ENCODE measurements at regions not wholly inside any gene's neighbourhood (a gene's known extent, or its start where the extent isn't known, plus 50 kb on each side); places are given as distances from the start of the nearest gene placed in this dataset.
A peak's percentile ranks its signal among the peaks of the same experiment; 100 is the strongest.
"Not testable (repeated sequence)": the region's sequence is repeated elsewhere in the genome, so short reads cannot be mapped to it uniquely, and the experiment has no call there.

GRCh38 chr18:30175061-30175574, 867.4 kb downstream of the DSC3 start:
- FAIRE-seq (no peak), DNase-seq (ENCODE audit: insufficient read length, low spot score) (no peak)
- TF ChIP-seq, protein P1, sequence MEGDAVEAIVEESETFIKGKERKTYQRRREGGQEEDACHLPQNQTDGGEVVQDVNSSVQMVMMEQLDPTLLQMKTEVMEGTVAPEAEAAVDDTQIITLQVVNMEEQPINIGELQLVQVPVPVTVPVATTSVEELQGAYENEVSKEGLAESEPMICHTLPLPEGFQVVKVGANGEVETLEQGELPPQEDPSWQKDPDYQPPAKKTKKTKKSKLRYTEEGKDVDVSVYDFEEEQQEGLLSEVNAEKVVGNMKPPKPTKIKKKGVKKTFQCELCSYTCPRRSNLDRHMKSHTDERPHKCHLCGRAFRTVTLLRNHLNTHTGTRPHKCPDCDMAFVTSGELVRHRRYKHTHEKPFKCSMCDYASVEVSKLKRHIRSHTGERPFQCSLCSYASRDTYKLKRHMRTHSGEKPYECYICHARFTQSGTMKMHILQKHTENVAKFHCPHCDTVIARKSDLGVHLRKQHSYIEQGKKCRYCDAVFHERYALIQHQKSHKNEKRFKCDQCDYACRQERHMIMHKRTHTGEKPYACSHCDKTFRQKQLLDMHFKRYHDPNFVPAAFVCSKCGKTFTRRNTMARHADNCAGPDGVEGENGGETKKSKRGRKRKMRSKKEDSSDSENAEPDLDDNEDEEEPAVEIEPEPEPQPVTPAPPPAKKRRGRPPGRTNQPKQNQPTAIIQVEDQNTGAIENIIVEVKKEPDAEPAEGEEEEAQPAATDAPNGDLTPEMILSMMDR (IDR thresholded peaks at IDR 0.05; ENCODE audit: insufficient read depth, missing control alignments): no peak

- no peak for DNase-seq (ENCODE audit: insufficient read length, low spot score)
- TF ChIP-seq, protein P1 (IDR thresholded peaks at IDR 0.05; ENCODE audit: insufficient read depth, missing control alignments): no peak
- no peak for FAIRE-seq
Measured at GRCh38 chr18:30163573-30163972, 879.0 kb downstream of the DSC3 start.

DNA sequence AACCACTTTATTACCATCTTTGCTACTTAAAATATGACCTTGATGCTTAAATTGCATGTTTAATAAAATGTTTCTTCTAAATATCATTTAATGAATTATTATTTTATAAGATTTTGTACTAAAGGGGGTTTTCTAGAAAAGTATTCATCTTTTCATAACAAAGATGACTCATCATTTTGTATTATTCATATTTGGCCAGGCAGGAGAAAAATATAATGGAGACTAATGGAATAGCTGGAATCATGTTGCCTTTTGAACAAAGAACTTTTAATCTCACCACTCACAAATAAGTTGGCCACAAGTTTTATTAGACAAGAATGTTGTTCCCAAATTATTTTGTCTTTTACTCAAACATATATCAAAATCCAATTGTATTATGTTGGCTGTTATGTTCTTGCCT, 882.4 kb downstream of the DSC3 start:
- TF ChIP-seq, protein P1 (IDR thresholded peaks at IDR 0.05; ENCODE audit: insufficient read depth, missing control alignments): no peak
- FAIRE-seq (peak; percentile 94), DNase-seq (ENCODE audit: insufficient read length, low spot score) (no peak)

DNA sequence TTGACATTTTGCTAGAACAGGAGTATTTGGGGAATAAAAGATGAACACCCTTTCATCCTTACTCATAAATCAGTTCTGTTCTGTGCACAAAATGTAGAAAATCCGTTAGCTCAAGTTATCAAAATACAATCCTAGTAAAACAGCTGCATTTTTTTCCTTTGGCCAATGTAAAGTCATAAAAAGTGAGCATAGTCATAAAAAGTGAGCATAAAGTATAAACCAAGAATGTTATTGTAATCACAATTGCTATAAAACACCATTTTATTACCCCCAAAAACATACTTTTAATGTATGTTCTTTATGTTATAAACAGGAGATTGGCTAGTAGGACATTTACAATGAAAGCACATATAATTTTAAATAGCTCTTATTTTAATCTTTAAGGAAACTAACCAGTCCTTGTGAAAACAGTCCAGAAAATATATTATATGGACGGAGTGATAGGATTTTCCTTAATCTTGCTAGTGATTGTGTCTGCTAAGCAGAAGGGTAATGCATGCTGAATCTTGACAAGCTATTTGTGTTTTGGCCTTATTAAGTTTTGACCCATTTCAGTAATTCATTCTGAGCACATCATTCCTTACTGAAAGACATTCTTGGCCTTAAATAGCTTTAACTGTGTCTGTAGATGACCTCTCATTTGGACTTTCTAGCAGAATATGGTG, 891.8 kb downstream of the DSC3 start:
- TF ChIP-seq, protein P1 (IDR thresholded peaks at IDR 0.05; ENCODE audit: insufficient read depth, missing control alignments): no peak
- no peak for DNase-seq (ENCODE audit: insufficient read length, low spot score)
- peak; percentile 87 for FAIRE-seq

GRCh38 chr18:30149585-30149984, 893.0 kb downstream of the DSC3 start:
- TF ChIP-seq, protein P1 (IDR thresholded peaks at IDR 0.05; ENCODE audit: insufficient read depth, missing control alignments): no peak
- DNase-seq (ENCODE audit: insufficient read length, low spot score) (no peak), FAIRE-seq (no peak)

DNA sequence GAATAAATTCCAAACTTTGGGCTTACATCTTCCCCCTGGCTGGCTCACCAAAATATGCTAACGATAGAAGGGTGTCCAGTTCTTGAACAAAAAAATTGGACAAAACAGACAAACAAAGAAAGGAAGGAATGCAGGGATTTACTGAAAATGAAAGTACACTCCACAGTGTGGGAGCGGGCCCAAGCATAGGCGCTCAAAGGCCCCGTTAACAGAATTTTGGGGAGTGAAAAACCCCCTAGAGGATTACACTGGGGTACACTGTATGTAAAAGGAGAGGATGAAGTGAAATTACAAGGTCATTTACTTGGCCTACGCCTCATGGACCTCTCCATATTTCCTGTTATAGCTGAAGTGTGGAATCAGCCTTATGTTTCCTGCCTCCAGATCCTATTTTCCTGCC, 899.7 kb downstream of the DSC3 start:
- FAIRE-seq: no peak
- TF ChIP-seq, protein P1 (IDR thresholded peaks at IDR 0.05; ENCODE audit: insufficient read depth, missing control alignments): no peak
- DNase-seq (ENCODE audit: insufficient read length, low spot score): no peak

- DNase-seq (ENCODE audit: insufficient read length, low spot score) (no peak), FAIRE-seq (no peak)
- TF ChIP-seq, protein P1 (IDR thresholded peaks at IDR 0.05; ENCODE audit: insufficient read depth, missing control alignments): no peak
Measured at GRCh38 chr18:30142248-30142647, 900.3 kb downstream of the DSC3 start.

DNA sequence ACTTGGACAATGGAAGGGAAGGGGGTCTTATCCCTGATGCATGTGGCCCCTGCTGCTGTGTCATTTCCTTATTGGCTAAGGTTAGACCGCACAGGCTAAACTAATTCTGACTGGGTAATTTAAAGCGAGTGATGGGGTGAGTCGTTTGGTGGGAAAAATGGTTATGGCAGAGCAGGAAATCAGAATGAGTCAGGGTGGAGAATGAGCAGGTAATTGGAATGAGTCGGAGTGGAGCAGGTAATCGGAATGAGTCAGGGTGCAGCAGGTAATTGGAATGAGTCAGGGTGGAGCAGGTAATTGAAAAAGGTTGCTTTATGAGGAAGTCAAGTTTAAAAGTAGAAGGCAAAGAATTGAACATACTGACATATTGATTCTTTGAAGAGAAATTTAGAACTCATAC, 901.0 kb downstream of the DSC3 start:
- not testable (repeated sequence) for DNase-seq (ENCODE audit: insufficient read length, low spot score); FAIRE-seq

Measured in D721Med (cell line).